SU-DHL-6 (cell line): ENCODE measurements at regions not wholly inside any gene's neighbourhood (a gene's known extent, or its start where the extent isn't known, plus 50 kb on each side); places are given as distances from the start of the nearest gene placed in this dataset.

Experiments
- EZH2phosphoT487 ChIP-seq: fragments of 200-600 bp; sonication (generic), shearing (Covaris generic); conservative IDR thresholded peaks from 2 replicates; pipeline ENCODE4 v1.6.1; 2018; ENCODE audit warnings: mild to moderate bottlenecking, antibody characterized with exemption, low read length, moderate library complexity, mixed read lengths
- TF ChIP-seq, protein P1 (sequence below): fragments of 200-600 bp; sonication (generic); IDR thresholded peaks from one replicate; pipeline ENCODE4 v1.5.1; 2017; ENCODE audit warnings: antibody characterized with exemption, mild to moderate bottlenecking, low read length, moderate library complexity; ENCODE audit not compliant: insufficient read depth, poor library complexity, severe bottlenecking

DNA sequence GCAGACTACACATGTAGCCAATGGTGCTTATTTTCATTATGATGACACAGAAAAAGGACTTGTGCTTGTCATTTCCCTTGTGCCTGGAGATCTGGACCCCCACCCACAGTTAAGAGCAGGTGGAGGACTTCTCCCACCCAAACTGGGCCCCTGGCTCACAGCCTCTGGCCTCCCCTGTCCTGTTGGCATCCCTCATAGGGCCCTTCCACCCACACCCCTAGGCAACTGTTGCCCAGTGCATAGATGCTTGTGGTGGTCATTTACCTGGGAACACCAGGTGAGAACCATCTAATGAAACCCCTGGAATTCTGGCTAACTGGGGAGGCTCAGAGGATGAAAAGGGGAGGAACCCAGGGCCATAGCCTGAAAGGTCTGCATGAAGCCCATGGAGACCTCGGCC, 355.9 kb downstream of the BUD13 start:
- TF ChIP-seq EZH2phosphoT487, result no peak
- TF ChIP-seq, protein P1, sequence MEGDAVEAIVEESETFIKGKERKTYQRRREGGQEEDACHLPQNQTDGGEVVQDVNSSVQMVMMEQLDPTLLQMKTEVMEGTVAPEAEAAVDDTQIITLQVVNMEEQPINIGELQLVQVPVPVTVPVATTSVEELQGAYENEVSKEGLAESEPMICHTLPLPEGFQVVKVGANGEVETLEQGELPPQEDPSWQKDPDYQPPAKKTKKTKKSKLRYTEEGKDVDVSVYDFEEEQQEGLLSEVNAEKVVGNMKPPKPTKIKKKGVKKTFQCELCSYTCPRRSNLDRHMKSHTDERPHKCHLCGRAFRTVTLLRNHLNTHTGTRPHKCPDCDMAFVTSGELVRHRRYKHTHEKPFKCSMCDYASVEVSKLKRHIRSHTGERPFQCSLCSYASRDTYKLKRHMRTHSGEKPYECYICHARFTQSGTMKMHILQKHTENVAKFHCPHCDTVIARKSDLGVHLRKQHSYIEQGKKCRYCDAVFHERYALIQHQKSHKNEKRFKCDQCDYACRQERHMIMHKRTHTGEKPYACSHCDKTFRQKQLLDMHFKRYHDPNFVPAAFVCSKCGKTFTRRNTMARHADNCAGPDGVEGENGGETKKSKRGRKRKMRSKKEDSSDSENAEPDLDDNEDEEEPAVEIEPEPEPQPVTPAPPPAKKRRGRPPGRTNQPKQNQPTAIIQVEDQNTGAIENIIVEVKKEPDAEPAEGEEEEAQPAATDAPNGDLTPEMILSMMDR, result no peak
